ENCODE measurements at regions not wholly inside any gene's neighbourhood (a gene's known extent, or its start where the extent isn't known, plus 50 kb on each side); places are given as distances from the start of the nearest gene placed in this dataset.
A peak's percentile ranks its signal among the peaks of the same experiment; 100 is the strongest.

- no peak for TF ChIP-seq Cebpa-rat (IDR thresholded peaks at IDR 0.05)
- Histone ChIP-seq H3K27ac (no peak overlapping the region), H3K4me1 (peaks cover 12% of the 10 kb centered on the region; the same call in 1 of the 2 replicates), H3K4me3 (no peak overlapping the region), H3K36me3 (no peaks in the 10 kb centered on the region), H3K9ac (no peak overlapping the region), H4K20me1 (no peaks in the 10 kb centered on the region), H3K27me3 (no peaks in the 10 kb centered on the region), H3K9me3 (no peaks in the 10 kb centered on the region), H3K4me2 (no peak overlapping the region)
Observed at GRCh38 chr1:221117548-221117951, 238.3 kb downstream of the HLX start.

DNA sequence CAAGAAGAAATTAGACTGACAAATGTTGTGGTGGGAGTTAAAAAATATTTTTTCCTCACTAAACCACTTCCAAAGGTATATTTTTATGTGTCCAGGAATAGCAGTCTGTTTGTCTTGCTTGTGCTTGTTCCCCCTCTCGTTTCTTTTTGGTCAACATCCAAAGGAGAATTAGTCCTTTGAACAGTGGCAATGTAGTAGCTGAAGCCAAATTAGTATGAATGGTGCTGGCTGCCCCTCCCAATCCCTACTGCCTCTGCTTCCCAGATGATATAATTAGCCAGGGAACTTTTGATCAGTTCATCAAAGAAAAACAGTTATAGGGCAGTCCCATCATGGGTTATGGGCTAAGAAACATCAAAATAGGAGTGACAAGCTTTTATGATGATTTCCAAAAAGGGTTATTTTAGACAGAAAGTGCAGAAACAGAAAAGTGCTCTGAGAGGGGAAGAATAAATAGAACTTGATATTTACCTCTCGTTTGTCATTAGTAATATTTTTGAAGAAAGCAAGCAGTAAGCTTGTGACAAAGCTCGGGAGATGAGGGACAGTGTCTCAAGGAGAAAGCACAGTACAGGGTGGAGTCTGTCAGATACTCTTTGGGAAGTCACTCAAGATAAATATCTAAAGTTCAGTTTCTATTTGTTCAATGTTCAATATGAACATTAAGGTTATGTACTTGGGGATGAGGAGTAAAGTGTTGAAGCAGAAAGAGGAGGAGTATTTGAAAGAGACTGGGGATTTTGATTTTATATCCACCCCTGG is 239.1 kb downstream of the HLX start:
- no peak overlapping the region for H3K9ac ChIP-seq
- no peaks in the 10 kb centered on the region for H4K20me1 ChIP-seq
- H3K4me3 ChIP-seq = no peak overlapping the region
- peak overlapping the region; percentile 32; the same call in 1 of the 2 replicates for H3K4me2 ChIP-seq
- H3K4me1 ChIP-seq = peaks cover 12% of the 10 kb centered on the region; the same call in 1 of the 2 replicates
- H3K9me3 ChIP-seq = no peaks in the 10 kb centered on the region
- no peaks in the 10 kb centered on the region for H3K27me3 ChIP-seq
- TF ChIP-seq Cebpa-rat (IDR thresholded peaks at IDR 0.05) = no peak
- H3K27ac ChIP-seq = no peak overlapping the region
- no peaks in the 10 kb centered on the region for H3K36me3 ChIP-seq

- Histone ChIP-seq H3K27ac (no peak overlapping the region), H3K9me3 (no peaks in the 10 kb centered on the region), H3K36me3 (no peaks in the 10 kb centered on the region), H4K20me1 (no peaks in the 10 kb centered on the region), H3K4me2 (no peak overlapping the region), H3K27me3 (no peaks in the 10 kb centered on the region), H3K4me3 (no peak overlapping the region), H3K4me1 (peaks cover 12% of the 10 kb centered on the region; the same call in 1 of the 2 replicates), H3K9ac (no peak overlapping the region)
- no peak for TF ChIP-seq Cebpa-rat (IDR thresholded peaks at IDR 0.05)
Observed at GRCh38 chr1:221118938-221119320, 239.7 kb downstream of the HLX start.

GRCh38 chr1:221122501-221122900 is 243.3 kb downstream of the HLX start:
- Histone ChIP-seq H3K9me3 (no peaks in the 10 kb centered on the region), H3K27me3 (no peaks in the 10 kb centered on the region), H3K27ac (no peak overlapping the region), H4K20me1 (no peaks in the 10 kb centered on the region), H3K4me1 (peaks cover 11% of the 10 kb centered on the region; the same call in 1 of the 2 replicates), H3K9ac (no peak overlapping the region), H3K4me2 (no peak overlapping the region), H3K4me3 (no peak overlapping the region), H3K36me3 (no peaks in the 10 kb centered on the region)
- TF ChIP-seq Cebpa-rat (IDR thresholded peaks at IDR 0.05) = no peak

- no peaks in the 10 kb centered on the region for H3K9me3 ChIP-seq
- no peaks in the 10 kb centered on the region for H3K36me3 ChIP-seq
- H3K4me2 ChIP-seq = no peak overlapping the region
- H3K4me3 ChIP-seq = no peak overlapping the region
- H4K20me1 ChIP-seq = no peaks in the 10 kb centered on the region
- no peaks in the 10 kb centered on the region for H3K4me1 ChIP-seq
- H3K27me3 ChIP-seq = no peaks in the 10 kb centered on the region
- no peak overlapping the region for H3K9ac ChIP-seq
- H3K27ac ChIP-seq = no peak overlapping the region
- no peak for TF ChIP-seq Cebpa-rat (IDR thresholded peaks at IDR 0.05)
Observed at GRCh38 chr1:221125976-221126375, 246.7 kb downstream of the HLX start.

DNA sequence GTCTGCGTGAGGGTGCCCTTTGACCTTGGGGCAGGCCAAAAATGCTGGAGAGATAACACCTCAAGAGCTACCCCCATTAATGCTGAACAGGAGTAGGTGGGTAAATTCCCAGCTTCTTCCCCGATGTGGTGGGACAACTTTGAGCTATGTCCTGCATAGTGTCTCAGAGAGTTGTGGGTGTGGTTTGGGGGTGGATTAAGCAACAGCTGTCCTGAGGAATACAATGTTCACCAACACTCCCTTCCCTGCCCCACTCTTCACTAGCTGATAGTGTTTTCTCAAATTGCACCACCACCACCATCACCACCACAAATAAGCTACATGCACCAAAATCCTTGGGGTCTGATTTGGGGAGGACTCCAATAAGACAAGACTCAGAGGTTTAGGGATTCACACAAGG is 258.4 kb downstream of the HLX start:
- Histone ChIP-seq H3K9ac (no peak overlapping the region), H3K36me3 (no peaks in the 10 kb centered on the region), H3K4me1 (no peaks in the 10 kb centered on the region), H3K4me3 (no peak overlapping the region), H4K20me1 (no peaks in the 10 kb centered on the region), H3K9me3 (no peaks in the 10 kb centered on the region), H3K4me2 (no peak overlapping the region), H3K27me3 (no peaks in the 10 kb centered on the region), H3K27ac (no peak overlapping the region)
- TF ChIP-seq Cebpa-rat (IDR thresholded peaks at IDR 0.05) = no peak

- no peak overlapping the region for H3K9ac ChIP-seq
- H3K4me1 ChIP-seq = no peaks in the 10 kb centered on the region
- H3K9me3 ChIP-seq = no peaks in the 10 kb centered on the region
- no peak for TF ChIP-seq Cebpa-rat (IDR thresholded peaks at IDR 0.05)
- H4K20me1 ChIP-seq = no peaks in the 10 kb centered on the region
- no peaks in the 10 kb centered on the region for H3K27me3 ChIP-seq
- H3K4me3 ChIP-seq = no peak overlapping the region
- H3K27ac ChIP-seq = no peak overlapping the region
- H3K4me2 ChIP-seq = no peak overlapping the region
- H3K36me3 ChIP-seq = no peaks in the 10 kb centered on the region
Observed at GRCh38 chr1:221138516-221138915, 259.3 kb downstream of the HLX start.

- Histone ChIP-seq H3K4me1 (no peaks in the 10 kb centered on the region), H3K9me3 (no peaks in the 10 kb centered on the region), H3K27me3 (no peaks in the 10 kb centered on the region), H3K9ac (no peak overlapping the region), H4K20me1 (no peaks in the 10 kb centered on the region), H3K4me3 (no peak overlapping the region), H3K27ac (no peak overlapping the region), H3K4me2 (no peak overlapping the region), H3K36me3 (no peaks in the 10 kb centered on the region)
- TF ChIP-seq Cebpa-rat (IDR thresholded peaks at IDR 0.05) = no peak
Observed at GRCh38 chr1:221139991-221140390, 260.7 kb downstream of the HLX start.

DNA sequence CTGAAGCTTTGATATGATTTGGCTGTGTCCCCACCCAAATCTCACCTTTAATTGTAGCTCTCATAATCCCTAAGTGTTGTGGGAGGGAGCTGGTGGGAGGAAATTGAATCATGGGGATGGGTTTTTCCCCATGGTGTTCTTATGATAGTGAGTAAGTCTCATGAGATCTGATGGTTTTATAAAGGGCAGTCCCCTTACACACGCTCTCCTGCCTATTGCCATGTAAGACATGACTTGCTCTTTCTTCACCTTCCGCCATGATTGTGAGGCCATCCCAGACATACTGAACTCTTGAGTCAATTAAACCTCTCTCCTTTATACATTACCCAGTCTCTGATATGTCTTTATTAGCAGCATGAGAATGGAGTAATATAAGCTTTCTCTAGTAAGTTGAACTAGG is 261.9 kb downstream of the HLX start:
- TF ChIP-seq Cebpa-rat (IDR thresholded peaks at IDR 0.05) = no peak
- no peaks in the 10 kb centered on the region for H4K20me1 ChIP-seq
- no peaks in the 10 kb centered on the region for H3K36me3 ChIP-seq
- no peaks in the 10 kb centered on the region for H3K9me3 ChIP-seq
- no peak overlapping the region for H3K9ac ChIP-seq
- no peaks in the 10 kb centered on the region for H3K4me1 ChIP-seq
- H3K4me2 ChIP-seq = no peak overlapping the region
- H3K4me3 ChIP-seq = no peak overlapping the region
- H3K27me3 ChIP-seq = no peaks in the 10 kb centered on the region
- H3K27ac ChIP-seq = no peak overlapping the region

DNA sequence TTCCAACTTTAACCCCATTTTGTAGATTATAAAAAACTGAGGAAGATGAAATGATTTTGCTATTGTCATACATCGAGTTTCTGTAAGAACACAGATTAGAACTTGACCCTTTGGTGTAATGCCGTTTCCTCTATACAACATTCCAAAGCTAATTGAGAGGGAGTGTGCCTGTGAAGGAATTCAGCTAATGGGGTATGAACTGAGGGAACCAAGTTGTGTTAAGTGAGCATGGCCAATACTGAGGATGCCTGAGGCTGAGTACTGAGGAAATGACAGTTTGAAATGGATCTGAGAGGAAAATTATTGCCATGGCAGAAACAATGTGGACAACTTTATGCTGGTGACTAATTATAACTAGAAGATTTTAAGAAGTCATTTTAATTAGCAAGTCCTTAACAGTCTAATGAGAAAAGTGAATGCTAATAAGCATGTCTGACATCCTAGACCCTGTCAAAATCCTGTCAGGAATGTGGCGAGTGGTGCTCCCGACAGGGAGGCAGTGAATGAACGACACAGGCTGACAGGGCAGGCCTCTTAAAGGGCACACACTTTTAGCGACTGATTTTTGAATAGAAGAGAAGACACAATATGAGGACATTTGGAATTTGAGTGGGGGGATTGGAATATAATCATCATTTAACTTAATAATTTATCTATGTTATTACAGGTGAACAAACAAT is 262.5 kb downstream of the HLX start:
- H3K27ac ChIP-seq = no peak overlapping the region
- H3K4me1 ChIP-seq = no peaks in the 10 kb centered on the region
- H3K27me3 ChIP-seq = no peaks in the 10 kb centered on the region
- no peaks in the 10 kb centered on the region for H4K20me1 ChIP-seq
- no peaks in the 10 kb centered on the region for H3K9me3 ChIP-seq
- H3K36me3 ChIP-seq = no peaks in the 10 kb centered on the region
- H3K4me2 ChIP-seq = no peak overlapping the region
- TF ChIP-seq Cebpa-rat (IDR thresholded peaks at IDR 0.05) = no peak
- H3K4me3 ChIP-seq = no peak overlapping the region
- H3K9ac ChIP-seq = no peak overlapping the region

Data from BLaER1 (cell line).